ENCODE measurements at regions not wholly inside any gene's neighbourhood (a gene's known extent, or its start where the extent isn't known, plus 50 kb on each side); places are given as distances from the start of the nearest gene placed in this dataset.
"Not testable (repeated sequence)": the region's sequence is repeated elsewhere in the genome, so short reads cannot be mapped to it uniquely, and the experiment has no call there.

DNA sequence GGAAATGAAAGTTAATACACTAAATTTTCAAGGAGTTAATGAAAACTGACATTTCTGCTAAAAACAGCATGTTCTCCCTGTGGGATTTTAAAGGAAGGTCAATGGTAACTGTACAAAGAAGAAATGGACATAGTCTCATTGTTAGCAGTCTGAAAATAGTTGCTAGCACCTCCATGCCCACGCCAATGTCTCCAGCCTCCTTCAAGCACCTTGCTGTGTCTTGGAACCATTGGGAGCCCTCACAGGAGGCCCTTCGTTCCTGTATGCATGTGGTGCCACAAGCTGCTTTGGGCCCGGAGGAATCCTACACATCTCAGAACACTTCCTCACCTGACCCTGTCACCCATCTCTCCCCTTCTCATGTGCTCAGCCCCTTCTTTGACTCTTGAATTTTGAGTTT, 2888.1 kb downstream of the RPIA start:
- H3K79me2 ChIP-seq (ENCODE audit: control insufficient read depth, insufficient read depth, low read length); H4K20me1 ChIP-seq (ENCODE audit: control insufficient read depth, extremely low read depth, insufficient read depth, low read length); H3K27ac ChIP-seq (ENCODE audit: control insufficient read depth, insufficient read depth, low read length); FAIRE-seq; H3K4me1 ChIP-seq (ENCODE audit: control insufficient read depth, extremely low read depth, insufficient read depth, low read length); H3K36me3 ChIP-seq (ENCODE audit: control insufficient read depth in 2 of 2, extremely low read depth in 1 of 2, insufficient read depth in 2 of 2, low read length in 2 of 2); H3K9ac ChIP-seq (ENCODE audit: control insufficient read depth, extremely low read depth, insufficient read depth, low read length); H3K9me3 ChIP-seq (ENCODE audit: control insufficient read depth, low read depth, low read length); H3K4me2 ChIP-seq (ENCODE audit: control insufficient read depth, extremely low read depth, insufficient read depth, low read depth, low read length); H2AFZ ChIP-seq (ENCODE audit: control insufficient read depth, low read length); dilution Hi-C loops (cut with MboI; ENCODE audit: extremely low pct_ligation_motif_present, low sequenced_read_pairs); DNase-seq (ENCODE audit: low read depth, low spot score); H3K9me1 ChIP-seq (ENCODE audit: control insufficient read depth, extremely low read depth, insufficient read depth, low read length); H3K4me3 ChIP-seq (ENCODE audit: control insufficient read depth in 2 of 3, extremely low read depth in 1 of 3, insufficient read depth in 2 of 3, low read depth in 1 of 3, low read length in 3 of 3); H3K27me3 ChIP-seq (ENCODE audit: control insufficient read depth, extremely low read depth, insufficient read depth, low read length): not testable (repeated sequence)

DNA sequence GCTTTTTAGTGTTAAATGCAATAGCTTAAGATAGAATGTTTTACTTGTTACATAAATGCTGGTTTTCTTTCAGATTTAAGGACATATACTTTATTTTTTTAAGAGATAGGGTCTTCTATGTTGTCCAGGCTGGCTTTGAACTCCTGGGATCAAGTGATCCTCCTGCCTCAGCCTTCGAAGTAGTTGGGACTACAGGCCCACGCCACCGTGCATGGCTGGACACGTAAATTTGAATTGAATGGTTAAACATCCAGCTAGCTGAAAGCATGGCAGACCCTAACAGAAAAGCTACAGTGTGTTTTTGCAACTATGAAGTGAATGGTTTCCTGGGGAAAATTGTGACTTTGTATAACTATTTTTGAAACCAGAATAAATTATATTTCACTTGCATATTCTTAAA, 2888.6 kb downstream of the RPIA start:
- H3K9me3 ChIP-seq (ENCODE audit: control insufficient read depth, low read depth, low read length); H3K4me2 ChIP-seq (ENCODE audit: control insufficient read depth, extremely low read depth, insufficient read depth, low read depth, low read length); DNase-seq (ENCODE audit: low read depth, low spot score); H3K4me1 ChIP-seq (ENCODE audit: control insufficient read depth, extremely low read depth, insufficient read depth, low read length); H3K4me3 ChIP-seq (ENCODE audit: control insufficient read depth in 2 of 3, extremely low read depth in 1 of 3, insufficient read depth in 2 of 3, low read depth in 1 of 3, low read length in 3 of 3); H3K27me3 ChIP-seq (ENCODE audit: control insufficient read depth, extremely low read depth, insufficient read depth, low read length); H3K79me2 ChIP-seq (ENCODE audit: control insufficient read depth, insufficient read depth, low read length); H3K9me1 ChIP-seq (ENCODE audit: control insufficient read depth, extremely low read depth, insufficient read depth, low read length); H3K27ac ChIP-seq (ENCODE audit: control insufficient read depth, insufficient read depth, low read length); FAIRE-seq; dilution Hi-C loops (cut with MboI; ENCODE audit: extremely low pct_ligation_motif_present, low sequenced_read_pairs); H3K9ac ChIP-seq (ENCODE audit: control insufficient read depth, extremely low read depth, insufficient read depth, low read length); H3K36me3 ChIP-seq (ENCODE audit: control insufficient read depth in 2 of 2, extremely low read depth in 1 of 2, insufficient read depth in 2 of 2, low read length in 2 of 2); H4K20me1 ChIP-seq (ENCODE audit: control insufficient read depth, extremely low read depth, insufficient read depth, low read length); H2AFZ ChIP-seq (ENCODE audit: control insufficient read depth, low read length): not testable (repeated sequence)

DNA sequence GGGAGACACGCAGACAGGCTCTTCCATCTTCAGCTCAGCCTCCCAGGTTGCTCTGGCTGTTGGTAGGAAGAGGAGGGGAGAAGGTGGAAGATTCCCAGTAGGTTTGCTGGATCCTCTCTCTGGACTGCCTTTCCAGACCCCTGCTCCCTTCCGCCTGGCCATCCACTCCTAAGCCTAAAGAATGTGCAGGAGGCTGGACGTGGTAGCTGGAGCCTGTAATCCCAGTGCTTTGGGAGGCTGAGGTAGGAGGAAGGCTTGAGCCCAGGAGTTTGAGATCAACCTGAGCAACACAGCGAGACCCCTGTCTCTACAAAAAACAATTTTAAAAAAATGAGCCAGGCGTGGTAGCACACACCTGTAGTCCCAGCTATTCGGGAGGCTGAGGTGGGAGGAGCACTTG, 2895.6 kb downstream of the RPIA start:
- H3K9me1 ChIP-seq (ENCODE audit: control insufficient read depth, extremely low read depth, insufficient read depth, low read length); H3K9me3 ChIP-seq (ENCODE audit: control insufficient read depth, low read depth, low read length); H3K4me2 ChIP-seq (ENCODE audit: control insufficient read depth, extremely low read depth, insufficient read depth, low read depth, low read length); H3K9ac ChIP-seq (ENCODE audit: control insufficient read depth, extremely low read depth, insufficient read depth, low read length); DNase-seq (ENCODE audit: low read depth, low spot score); FAIRE-seq; H3K79me2 ChIP-seq (ENCODE audit: control insufficient read depth, insufficient read depth, low read length); H3K4me1 ChIP-seq (ENCODE audit: control insufficient read depth, extremely low read depth, insufficient read depth, low read length); dilution Hi-C loops (cut with MboI; ENCODE audit: extremely low pct_ligation_motif_present, low sequenced_read_pairs); H4K20me1 ChIP-seq (ENCODE audit: control insufficient read depth, extremely low read depth, insufficient read depth, low read length); H3K27ac ChIP-seq (ENCODE audit: control insufficient read depth, insufficient read depth, low read length); H3K27me3 ChIP-seq (ENCODE audit: control insufficient read depth, extremely low read depth, insufficient read depth, low read length); H3K36me3 ChIP-seq (ENCODE audit: control insufficient read depth in 2 of 2, extremely low read depth in 1 of 2, insufficient read depth in 2 of 2, low read length in 2 of 2); H3K4me3 ChIP-seq (ENCODE audit: control insufficient read depth in 2 of 3, extremely low read depth in 1 of 3, insufficient read depth in 2 of 3, low read depth in 1 of 3, low read length in 3 of 3); H2AFZ ChIP-seq (ENCODE audit: control insufficient read depth, low read length): not testable (repeated sequence)

DNA sequence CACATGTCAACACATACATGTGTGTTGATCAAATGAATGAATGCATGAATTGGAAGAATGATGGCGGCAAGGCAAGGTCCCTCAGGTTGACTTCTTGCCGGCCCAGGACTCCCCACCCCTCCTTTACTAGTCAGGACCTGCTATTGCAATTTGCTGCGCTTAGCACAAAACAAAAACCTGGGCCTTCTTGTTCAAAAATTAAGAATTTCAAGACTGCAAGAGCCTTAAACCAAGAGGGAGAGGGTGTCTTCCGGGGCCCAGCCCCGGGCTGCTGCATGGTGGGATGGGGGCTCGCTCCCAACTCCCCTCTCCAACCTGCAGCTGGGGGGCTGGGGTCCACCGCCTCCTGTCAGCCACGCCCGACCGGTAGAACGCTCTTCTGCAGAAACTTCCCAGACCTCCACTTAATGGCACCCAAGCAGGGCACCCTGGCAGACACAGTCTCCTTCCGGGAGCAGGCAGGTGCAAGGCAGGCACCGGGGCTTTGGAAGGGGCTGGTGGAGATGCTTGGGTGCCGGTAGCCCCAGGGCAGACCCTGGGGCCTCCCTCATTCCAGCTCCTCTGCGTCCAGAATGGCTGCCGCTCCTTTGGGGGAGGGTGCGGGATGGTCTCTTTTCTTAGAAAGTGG, 2896.5 kb downstream of the RPIA start:
- H4K20me1 ChIP-seq (ENCODE audit: control insufficient read depth, extremely low read depth, insufficient read depth, low read length); H3K9me3 ChIP-seq (ENCODE audit: control insufficient read depth, low read depth, low read length); H3K4me3 ChIP-seq (ENCODE audit: control insufficient read depth in 2 of 3, extremely low read depth in 1 of 3, insufficient read depth in 2 of 3, low read depth in 1 of 3, low read length in 3 of 3); H3K79me2 ChIP-seq (ENCODE audit: control insufficient read depth, insufficient read depth, low read length); H3K4me2 ChIP-seq (ENCODE audit: control insufficient read depth, extremely low read depth, insufficient read depth, low read depth, low read length); H3K27me3 ChIP-seq (ENCODE audit: control insufficient read depth, extremely low read depth, insufficient read depth, low read length); FAIRE-seq; H3K9ac ChIP-seq (ENCODE audit: control insufficient read depth, extremely low read depth, insufficient read depth, low read length); DNase-seq (ENCODE audit: low read depth, low spot score); H3K9me1 ChIP-seq (ENCODE audit: control insufficient read depth, extremely low read depth, insufficient read depth, low read length); H3K36me3 ChIP-seq (ENCODE audit: control insufficient read depth in 2 of 2, extremely low read depth in 1 of 2, insufficient read depth in 2 of 2, low read length in 2 of 2); H2AFZ ChIP-seq (ENCODE audit: control insufficient read depth, low read length); dilution Hi-C loops (cut with MboI; ENCODE audit: extremely low pct_ligation_motif_present, low sequenced_read_pairs); H3K27ac ChIP-seq (ENCODE audit: control insufficient read depth, insufficient read depth, low read length); H3K4me1 ChIP-seq (ENCODE audit: control insufficient read depth, extremely low read depth, insufficient read depth, low read length): not testable (repeated sequence)

DNA sequence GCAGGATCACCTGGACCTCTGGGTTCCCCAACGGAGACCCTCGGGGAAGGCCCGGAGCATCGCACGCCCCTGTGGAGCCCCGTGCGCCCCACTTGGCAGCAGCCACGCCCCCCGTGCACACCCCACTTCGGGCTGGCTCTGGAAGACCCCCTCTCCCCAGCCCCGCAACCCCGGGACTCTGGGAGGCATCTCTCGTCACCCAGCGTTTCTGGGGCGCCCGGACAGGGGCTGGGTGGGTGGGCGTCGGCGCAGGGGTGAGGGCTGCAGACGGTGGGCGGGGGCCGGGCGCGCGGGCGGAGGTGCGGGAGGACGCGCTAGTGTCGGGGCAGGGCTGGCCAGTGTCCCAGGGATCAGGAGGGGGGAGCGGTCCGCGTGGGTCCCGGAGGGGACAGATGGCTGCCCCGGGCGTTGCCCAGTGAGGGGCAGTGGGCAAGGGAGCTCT, 2897.3 kb downstream of the RPIA start:
- H3K4me2 ChIP-seq (ENCODE audit: control insufficient read depth, extremely low read depth, insufficient read depth, low read depth, low read length); H3K9me1 ChIP-seq (ENCODE audit: control insufficient read depth, extremely low read depth, insufficient read depth, low read length); H3K79me2 ChIP-seq (ENCODE audit: control insufficient read depth, insufficient read depth, low read length); H3K4me1 ChIP-seq (ENCODE audit: control insufficient read depth, extremely low read depth, insufficient read depth, low read length); H3K4me3 ChIP-seq (ENCODE audit: control insufficient read depth in 2 of 3, extremely low read depth in 1 of 3, insufficient read depth in 2 of 3, low read depth in 1 of 3, low read length in 3 of 3); dilution Hi-C loops (cut with MboI; ENCODE audit: extremely low pct_ligation_motif_present, low sequenced_read_pairs); H2AFZ ChIP-seq (ENCODE audit: control insufficient read depth, low read length); H3K9ac ChIP-seq (ENCODE audit: control insufficient read depth, extremely low read depth, insufficient read depth, low read length); H3K9me3 ChIP-seq (ENCODE audit: control insufficient read depth, low read depth, low read length); H4K20me1 ChIP-seq (ENCODE audit: control insufficient read depth, extremely low read depth, insufficient read depth, low read length); H3K27me3 ChIP-seq (ENCODE audit: control insufficient read depth, extremely low read depth, insufficient read depth, low read length); H3K36me3 ChIP-seq (ENCODE audit: control insufficient read depth in 2 of 2, extremely low read depth in 1 of 2, insufficient read depth in 2 of 2, low read length in 2 of 2); DNase-seq (ENCODE audit: low read depth, low spot score); FAIRE-seq; H3K27ac ChIP-seq (ENCODE audit: control insufficient read depth, insufficient read depth, low read length): not testable (repeated sequence)
